ENCODE measurements at regions not wholly inside any gene's neighbourhood (a gene's known extent, or its start where the extent isn't known, plus 50 kb on each side); places are given as distances from the start of the nearest gene placed in this dataset.

- Mint-ChIP-seq H3K36me3 (ENCODE audit: low read depth) (no peaks in the 10 kb centered on the region), H3K27me3 (ENCODE audit: low read depth) (peaks cover 39% of the 10 kb centered on the region), H3K27ac (no peak overlapping the region), H3K4me1 (no peaks in the 10 kb centered on the region), H3K4me3 (no peak overlapping the region), H3K9me3 (no peaks in the 10 kb centered on the region)
- no peak for TF ChIP-seq CTCF (IDR thresholded peaks at IDR 0.05; ENCODE audit: unreplicated experiment in 3 of 3)
Measured at GRCh38 chr14:101464310-101464983, 96.8 kb upstream of the DIO3 start.

DNA sequence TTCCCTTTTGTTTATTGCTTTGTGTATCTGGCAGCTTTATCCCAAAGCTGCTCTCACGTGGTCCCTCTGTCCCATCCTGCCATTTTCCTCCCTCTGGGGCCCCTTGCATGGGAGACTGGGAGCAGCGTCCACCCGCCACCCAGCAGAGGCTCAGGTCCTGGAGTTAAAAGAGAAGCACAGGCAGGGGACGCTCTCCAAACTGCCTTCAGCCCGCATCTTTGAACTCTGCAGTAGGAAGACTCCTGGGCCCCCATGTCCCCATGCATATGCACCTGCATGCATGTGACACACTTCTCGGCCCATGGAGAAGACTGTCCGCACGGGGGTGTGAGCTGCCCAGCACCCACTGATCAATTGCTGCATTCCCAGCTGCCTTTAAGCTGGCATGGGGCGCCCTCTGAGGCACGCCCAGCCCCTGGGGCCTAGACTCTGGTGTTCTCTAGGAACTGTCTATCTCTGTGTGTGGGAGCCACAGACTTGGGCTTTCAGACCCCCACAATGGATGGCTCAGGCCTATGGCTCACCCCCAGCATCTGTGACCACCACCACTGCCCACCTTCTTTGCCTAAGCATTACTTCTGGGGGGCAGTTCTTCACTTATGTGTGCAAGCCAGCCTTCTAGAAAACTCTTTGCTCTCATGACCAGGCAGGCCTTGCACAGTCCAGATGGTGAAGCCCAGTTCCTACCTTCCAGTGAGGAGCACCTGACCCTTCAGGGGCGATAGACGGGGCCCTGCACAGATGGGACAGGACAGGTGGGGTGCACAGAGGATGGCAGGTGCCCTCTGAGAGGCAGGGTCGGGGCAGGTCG is 96.1 kb upstream of the DIO3 start:
- H3K4me1 Mint-ChIP-seq = no peaks in the 10 kb centered on the region
- no peak overlapping the region for H3K4me3 Mint-ChIP-seq
- no peaks in the 10 kb centered on the region for H3K36me3 Mint-ChIP-seq (ENCODE audit: low read depth)

DNA sequence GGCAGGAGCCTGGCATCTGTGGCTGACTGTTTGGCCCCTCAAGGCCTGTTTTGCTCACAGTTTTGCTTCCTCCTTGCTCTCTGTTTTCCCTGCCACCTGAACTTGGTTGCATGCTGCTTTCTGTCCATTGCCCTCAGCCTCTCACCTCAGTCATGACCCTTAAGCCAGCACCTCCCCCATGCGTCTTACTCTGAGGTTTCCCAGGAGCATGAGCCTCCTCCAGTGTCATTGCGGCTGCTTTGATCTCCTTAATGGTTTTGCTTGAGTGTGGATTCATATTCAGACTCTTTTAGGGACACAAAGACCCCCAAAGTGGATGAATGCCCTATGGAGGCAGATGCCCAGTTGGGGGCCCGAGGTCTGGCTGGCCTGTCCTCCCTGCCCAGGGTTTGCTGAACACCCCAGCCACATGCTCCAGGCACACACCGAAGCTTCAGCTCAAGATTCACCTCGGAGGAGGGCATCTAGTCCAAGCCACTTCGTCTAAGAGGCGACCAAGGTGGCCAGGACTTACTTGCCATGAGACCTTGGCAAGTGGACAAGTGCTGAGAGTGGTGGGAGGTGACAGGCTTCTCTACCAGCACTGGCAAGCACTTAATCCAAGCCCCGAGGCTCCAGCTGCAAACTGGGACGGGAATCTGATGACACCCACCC is 95.4 kb upstream of the DIO3 start:
- peaks cover 28% of the 10 kb centered on the region for H3K27me3 Mint-ChIP-seq (ENCODE audit: low read depth)
- no peaks in the 10 kb centered on the region for H3K9me3 Mint-ChIP-seq
- TF ChIP-seq CTCF (IDR thresholded peaks at IDR 0.05; ENCODE audit: unreplicated experiment in 3 of 3) = no peak
- no peaks in the 10 kb centered on the region for H3K4me1 Mint-ChIP-seq
- H3K27ac Mint-ChIP-seq = no peak overlapping the region
- no peak overlapping the region for H3K4me3 Mint-ChIP-seq
- no peaks in the 10 kb centered on the region for H3K36me3 Mint-ChIP-seq (ENCODE audit: low read depth)

More for the DNA sequence above, 96.1 kb upstream of the DIO3 start:
- H3K27me3 Mint-ChIP-seq (ENCODE audit: low read depth) = peaks cover 32% of the 10 kb centered on the region
- no peaks in the 10 kb centered on the region for H3K9me3 Mint-ChIP-seq
- TF ChIP-seq CTCF (IDR thresholded peaks at IDR 0.05; ENCODE audit: unreplicated experiment in 3 of 3) = no peak
- H3K27ac Mint-ChIP-seq = no peak overlapping the region

DNA sequence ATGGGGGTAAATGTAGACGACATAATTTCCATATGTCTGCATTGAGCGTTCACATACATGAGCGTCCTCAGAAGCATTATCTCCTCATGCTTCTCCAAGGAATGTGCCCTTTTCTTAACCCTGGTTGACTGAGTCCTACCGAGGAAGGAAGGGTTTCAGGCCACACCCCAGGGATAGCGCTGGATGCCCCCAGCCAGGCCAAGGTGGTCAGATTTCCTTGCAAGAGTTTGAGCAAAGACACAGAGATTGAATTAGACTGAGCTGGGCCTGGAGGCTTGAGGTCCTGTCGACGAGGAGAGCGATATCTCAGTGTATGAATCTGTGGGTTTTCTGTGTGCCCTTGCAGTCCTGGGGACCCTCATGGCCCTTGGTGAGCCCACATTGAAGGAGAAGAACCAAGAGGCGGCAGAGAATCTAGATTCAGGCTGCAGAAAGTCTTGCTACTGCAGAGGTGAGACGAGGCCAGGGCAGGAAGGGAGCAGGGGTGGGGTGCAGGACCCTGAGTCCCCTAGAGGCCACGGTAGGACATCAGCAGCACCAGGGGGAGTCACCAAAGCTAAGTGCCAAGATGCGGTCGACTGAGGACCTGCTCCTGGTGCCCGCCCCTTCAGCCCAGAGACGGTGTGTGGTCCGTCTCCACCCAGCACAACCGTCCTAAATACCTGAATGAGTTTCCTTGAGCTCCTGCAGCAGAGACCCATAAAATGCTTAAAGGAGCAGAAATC is 94.7 kb upstream of the DIO3 start:
- no peak for TF ChIP-seq CTCF (IDR thresholded peaks at IDR 0.05; ENCODE audit: unreplicated experiment in 3 of 3)
- no peaks in the 10 kb centered on the region for H3K36me3 Mint-ChIP-seq (ENCODE audit: low read depth)
- H3K27ac Mint-ChIP-seq = no peak overlapping the region
- H3K27me3 Mint-ChIP-seq (ENCODE audit: low read depth) = peaks cover 21% of the 10 kb centered on the region
- H3K9me3 Mint-ChIP-seq = no peaks in the 10 kb centered on the region
- H3K4me3 Mint-ChIP-seq = no peak overlapping the region
- H3K4me1 Mint-ChIP-seq = no peaks in the 10 kb centered on the region

- Mint-ChIP-seq H3K9me3 (no peaks in the 10 kb centered on the region), H3K4me3 (no peak overlapping the region), H3K36me3 (ENCODE audit: low read depth) (no peaks in the 10 kb centered on the region), H3K27ac (no peak overlapping the region), H3K4me1 (no peaks in the 10 kb centered on the region), H3K27me3 (ENCODE audit: low read depth) (peaks cover 17% of the 10 kb centered on the region)
- no peak for TF ChIP-seq CTCF (IDR thresholded peaks at IDR 0.05; ENCODE audit: unreplicated experiment in 3 of 3)
Measured at GRCh38 chr14:101467181-101467926, 93.9 kb upstream of the DIO3 start.

Data from nephron (organoid).